Lower leg skin (tissue), 3 donors: ENCODE measurements at regions not wholly inside any gene's neighbourhood (a gene's known extent, or its start where the extent isn't known, plus 50 kb on each side); places are given as distances from the start of the nearest gene placed in this dataset.

Experiments used
- CTCF ChIP-seq, 3 donors: fragments of 450-650 bp; IDR thresholded peaks; one replicate each; pipeline ENCODE4 v1.5.1; 2016; ENCODE audit warnings: antibody characterized with exemption in 3 of 3, mild to moderate bottlenecking in 3 of 3, moderate library complexity in 2 of 3
- POLR2A ChIP-seq, 2 donors: fragments of 450-650 bp; IDR thresholded peaks; one replicate each; pipeline ENCODE4 v1.6.1; 2016 to 2017; ENCODE audit warnings: antibody characterized with exemption in 2 of 2, mild to moderate bottlenecking in 1 of 2, moderate library complexity in 1 of 2

GRCh38 chr5:81819556-81820317 lies 68.8 kb upstream of the SSBP2 start:
- TF ChIP-seq CTCF (IDR thresholded peaks at IDR 0.05) (no peak), POLR2A (IDR thresholded peaks at IDR 0.05) (no peak)
